HepG2 (cell line): ENCODE measurements at regions not wholly inside any gene's neighbourhood (a gene's known extent, or its start where the extent isn't known, plus 50 kb on each side); places are given as distances from the start of the nearest gene placed in this dataset.

ENCODE experiments used
- ATAC-seq: fragments of 200-7000 bp; cut with Tn5 transposase; 3 replicates; pipeline ENCODE4 v1.9.1; 2020; ENCODE audit warnings: mild to moderate bottlenecking, moderate library complexity
- BruUV-seq: library from RNA; stranded (reverse); fragments of 400-500 nt; replicated peaks from 2 replicates; lab custom pipeline; 2021; lab: Mats Ljungman, UMichigan
- CTCF ChIA-PET: fragments of 300-600 bp; formaldehyde crosslinking; extraction: SDS; loops from one replicate; lab custom pipeline; 2021; ENCODE audit warnings: low total read pairs, inconsistent platforms, low intra/inter-chr PET ratio; lab: Yijun Ruan, JAX
- POLR2A ChIA-PET: fragments of 350-600 bp; sonication (Branson Sonifier 250); formaldehyde crosslinking; loops from one replicate; lab custom pipeline; 2020; ENCODE audit warnings: antibody characterized with exemption, inconsistent platforms; lab: Yijun Ruan, JAX
- DNase-seq: peaks from one replicate; pipeline ENCODE4 v3.0.0-alpha.2; 2015; ENCODE audit warnings: low spot score
- FAIRE-seq: peaks from 3 replicates; lab custom pipeline; 2011; peaks lifted over from hg19 to GRCh38; lab: Jason Lieb, UNC
- H2AFZ ChIP-seq: one replicate; pipeline ENCODE4 v1.6.1; 2011; ENCODE audit warnings: low read length, inconsistent platforms
- H3K27ac ChIP-seq: fragments of 300-600 bp; 3 replicates; pipeline ENCODE4 v1.8.0; 2011; ENCODE audit warnings: mixed run types, mild to moderate bottlenecking, mixed read lengths, low read length, inconsistent platforms; ENCODE audit not compliant: insufficient read depth; ENCODE audit errors: extremely low read length
- H3K27me3 ChIP-seq, 2 experiments: fragments of 200-600 bp in 1 of 2; 2 replicates in 1 of 2; 3 replicates in 1 of 2; pipeline versions ENCODE4 v1.6.0 to v1.8.0; 2011; ENCODE audit warnings: low read length in 2 of 2, mild to moderate bottlenecking in 2 of 2, moderate library complexity in 2 of 2, inconsistent platforms in 1 of 2; ENCODE audit not compliant: insufficient read depth in 2 of 2, control insufficient read depth in 1 of 2
- H3K36me3 ChIP-seq, 2 experiments: fragments of 200-600 bp in 1 of 2; replicated peaks in 1 of 2; 2 replicates in 1 of 2; 3 replicates in 1 of 2; pipeline versions ENCODE4 v1.5.1 to v1.8.0; 2011; ENCODE audit warnings: low read length in 2 of 2, inconsistent platforms in 1 of 2; ENCODE audit not compliant: insufficient read depth in 2 of 2, control insufficient read depth in 1 of 2
- H3K4me1 ChIP-seq: 2 replicates; pipeline ENCODE4 v1.5.1; 2012; ENCODE audit warnings: low read length, inconsistent platforms; ENCODE audit not compliant: insufficient read depth
- H3K4me2 ChIP-seq: 2 replicates; pipeline ENCODE4 v1.6.0; 2011; ENCODE audit warnings: low read depth, low read length, inconsistent platforms
- H3K4me3 ChIP-seq, 3 experiments: fragments of 200-600 bp in 1 of 3; sonication (generic), shearing (Covaris generic) in 1 of 3; replicated peaks in 1 of 3; 2 replicates each; pipeline ENCODE4 v1.5.1; 2011 to 2016; ENCODE audit warnings: low read length in 3 of 3, inconsistent platforms in 2 of 3, low read depth in 2 of 3, mild to moderate bottlenecking in 2 of 3, control low read depth in 1 of 3, mixed read lengths in 1 of 3; ENCODE audit not compliant: insufficient read depth in 1 of 3
- H3K79me2 ChIP-seq: one replicate; pipeline ENCODE4 v1.6.1; 2011; ENCODE audit warnings: low read length, inconsistent platforms; ENCODE audit not compliant: insufficient read depth
- H3K9ac ChIP-seq: 2 replicates; pipeline ENCODE4 v1.6.0; 2011; ENCODE audit warnings: mild to moderate bottlenecking, low read depth, low read length, inconsistent platforms; ENCODE audit not compliant: insufficient read depth
- H3K9me3 ChIP-seq: 2 replicates; pipeline ENCODE4 v1.5.1; 2012; ENCODE audit warnings: mild to moderate bottlenecking, low read length
- H4K20me1 ChIP-seq: 2 replicates; pipeline ENCODE4 v1.6.0; 2011; ENCODE audit warnings: inconsistent platforms, mild to moderate bottlenecking, low read length, moderate library complexity; ENCODE audit not compliant: insufficient read depth
- ARNT ChIP-seq: fragments of 450-650 bp; IDR thresholded peaks from 2 replicates; pipeline ENCODE4 v1.6.1; 2017
- ATM ChIP-seq: fragments of 450-650 bp; IDR thresholded peaks from 2 replicates; pipeline ENCODE4 v1.7.1; 2017; ENCODE audit warnings: mild to moderate bottlenecking, borderline replicate concordance
- HCFC1 ChIP-seq: fragments of 150-350 bp; IDR thresholded peaks from 2 replicates; pipeline ENCODE4 v1.6.1; 2014; ENCODE audit warnings: low read depth, low read length
- ZNF235 ChIP-seq: sonication (generic); formaldehyde crosslinking; IDR thresholded peaks from 2 replicates; pipeline ENCODE4 v1.8.1; 2023; ENCODE audit warnings: mild to moderate bottlenecking, missing genetic modification reagents, borderline replicate concordance
- ZNF30 ChIP-seq: sonication (generic); formaldehyde crosslinking; IDR thresholded peaks from 2 replicates; pipeline ENCODE4 v1.5.0; 2020; ENCODE audit warnings: mild to moderate bottlenecking, missing genetic modification reagents
- WGBS: methylation state at CpG from one replicate; pipeline ENCODE4 v1.1.6; 2017; ENCODE audit warnings: low lambda C conversion rate; 5-methylcytosine and 5-hydroxymethylcytosine counted together
- in situ Hi-C: cut with HindIII; loops from 2 replicates; pipeline ENCODE4 v1.10.0; 2017; ENCODE audit warnings: low pct_unique_long_range_greater_than_20kb; ENCODE audit not compliant: extremely low pct_ligation_motif_present
- intact Hi-C: fragments of 100-400 bp; cut with micrococcal nuclease; formaldehyde crosslinking; loops from one replicate; pipeline ENCODE4 v1.10.0; 2022; ENCODE audit not compliant: unreplicated experiment
- TF ChIP-seq, protein P1 (sequence below): sonication (generic); formaldehyde crosslinking; IDR thresholded peaks from 2 replicates; pipeline ENCODE4 v1.8.0; 2022; ENCODE audit warnings: low read depth, missing genetic modification reagents
- TF ChIP-seq, protein P2 (sequence below): sonication (generic); formaldehyde crosslinking; IDR thresholded peaks from 2 replicates; pipeline ENCODE4 v1.4.0; 2020; ENCODE audit warnings: mild to moderate bottlenecking, missing genetic modification reagents

DNA sequence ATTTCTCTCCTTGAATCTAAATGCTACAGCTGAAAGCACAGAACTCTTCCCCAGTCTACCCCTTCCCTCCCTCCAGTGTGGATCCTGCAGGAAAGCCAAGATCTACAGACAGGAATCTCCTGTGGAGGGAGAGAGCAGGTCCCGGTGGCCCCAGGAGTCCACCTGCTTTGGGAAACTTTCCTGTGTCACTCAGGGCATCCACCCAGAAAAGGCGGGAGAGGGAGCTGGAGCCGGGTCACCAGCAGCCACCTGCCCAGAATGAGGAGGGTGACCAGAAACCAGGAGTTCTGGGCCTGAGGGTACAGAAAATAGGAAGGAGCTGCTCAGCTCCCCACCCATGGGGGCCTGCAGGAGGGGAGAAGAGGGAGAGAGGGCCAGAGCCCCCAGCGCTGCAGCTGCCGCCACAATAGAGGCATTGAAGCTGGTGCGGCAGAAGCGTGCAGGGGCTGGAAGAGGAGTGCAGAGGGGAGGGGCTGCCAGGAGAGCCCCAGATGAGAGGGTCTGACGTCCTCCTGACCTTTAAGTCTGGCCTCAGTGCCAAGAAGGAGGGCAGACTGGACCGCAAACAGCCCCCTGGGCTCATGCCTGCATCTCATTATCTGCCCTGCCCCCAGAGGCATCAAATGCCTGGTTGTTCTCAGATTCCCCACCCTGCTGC lies 56.3 kb upstream of the TMEM72 start (continued):
- no peak for TF ChIP-seq ATM

DNA sequence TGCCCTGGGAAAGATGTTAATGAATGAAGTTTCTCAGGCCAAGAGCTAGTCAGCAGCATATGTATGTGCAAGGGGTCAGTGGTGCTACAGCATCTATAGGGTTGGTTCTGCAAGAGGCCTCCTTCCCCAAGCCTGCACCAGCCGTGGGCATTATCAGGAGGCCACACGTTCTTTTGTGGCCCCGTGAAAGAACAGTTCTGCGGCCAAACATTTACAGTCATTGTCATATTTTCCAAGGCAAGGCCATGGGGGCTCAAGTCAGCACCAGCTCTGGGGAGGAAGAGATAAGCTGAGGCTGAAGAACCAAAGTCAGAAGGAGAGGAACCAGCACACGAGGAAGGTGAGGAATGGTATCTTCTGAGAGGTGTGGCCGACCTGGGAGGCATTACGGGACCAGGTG lies 54.4 kb upstream of the TMEM72 start:
- Histone ChIP-seq H3K9me3 (no peaks in the 10 kb centered on the region), H3K9ac (no peak overlapping the region), H3K4me3 (no peak overlapping the region), H2AFZ (no peak overlapping the region), H3K27me3 (peaks cover 0 to 3% of the 10 kb centered on the region in 2 experiments; a peak in 1 of 5 replicates), H3K4me2 (no peak overlapping the region), H3K36me3 (no peaks in the 10 kb centered on the region), H4K20me1 (no peaks in the 10 kb centered on the region; the same call in 1 of the 2 replicates), H3K4me1 (no peaks in the 10 kb centered on the region), H3K27ac (no peak overlapping the region), H3K79me2 (no peaks in the 10 kb centered on the region)
- no peak for DNase-seq
- ATAC-seq: no peak
- WGBS: 3% methylated on average over 7 of the region's 7 CpGs
- no peak for FAIRE-seq
- intact Hi-C loops (loop anchor here (1.0 kb wide), 1 partner anchor 1185 kb away; no protein-coding TSS in a partner anchor), in situ Hi-C loops (no loop called here)
- CTCF ChIA-PET: interaction anchor here (1.7 kb wide), 1 partner anchor 1185 kb away, joined by 9 read pairs; no protein-coding TSS in a partner anchor
- POLR2A ChIA-PET: no interaction called here
- no TSS peak for BruUV-seq
- no peak for TF ChIP-seq ZNF30
- no peak for TF ChIP-seq HCFC1
- TF ChIP-seq ZNF235 (CRISPR knock-in tag): no peak
- TF ChIP-seq, protein P1, sequence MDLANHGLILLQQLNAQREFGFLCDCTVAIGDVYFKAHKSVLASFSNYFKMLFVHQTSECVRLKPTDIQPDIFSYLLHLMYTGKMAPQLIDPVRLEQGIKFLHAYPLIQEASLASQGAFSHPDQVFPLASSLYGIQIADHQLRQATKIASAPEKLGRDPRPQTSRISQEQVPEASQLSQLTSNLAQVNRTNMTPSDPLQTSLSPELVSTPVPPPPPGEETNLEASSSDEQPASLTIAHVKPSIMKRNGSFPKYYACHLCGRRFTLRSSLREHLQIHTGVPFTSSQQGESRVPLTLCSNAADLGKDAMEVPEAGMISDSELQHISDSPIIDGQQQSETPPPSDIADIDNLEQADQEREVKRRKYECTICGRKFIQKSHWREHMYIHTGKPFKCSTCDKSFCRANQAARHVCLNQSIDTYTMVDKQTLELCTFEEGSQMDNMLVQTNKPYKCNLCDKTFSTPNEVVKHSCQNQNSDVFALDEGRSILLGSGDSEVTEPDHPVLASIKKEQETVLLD (CRISPR knock-in tag): no peak
- no peak for TF ChIP-seq ARNT
- TF ChIP-seq, protein P2, sequence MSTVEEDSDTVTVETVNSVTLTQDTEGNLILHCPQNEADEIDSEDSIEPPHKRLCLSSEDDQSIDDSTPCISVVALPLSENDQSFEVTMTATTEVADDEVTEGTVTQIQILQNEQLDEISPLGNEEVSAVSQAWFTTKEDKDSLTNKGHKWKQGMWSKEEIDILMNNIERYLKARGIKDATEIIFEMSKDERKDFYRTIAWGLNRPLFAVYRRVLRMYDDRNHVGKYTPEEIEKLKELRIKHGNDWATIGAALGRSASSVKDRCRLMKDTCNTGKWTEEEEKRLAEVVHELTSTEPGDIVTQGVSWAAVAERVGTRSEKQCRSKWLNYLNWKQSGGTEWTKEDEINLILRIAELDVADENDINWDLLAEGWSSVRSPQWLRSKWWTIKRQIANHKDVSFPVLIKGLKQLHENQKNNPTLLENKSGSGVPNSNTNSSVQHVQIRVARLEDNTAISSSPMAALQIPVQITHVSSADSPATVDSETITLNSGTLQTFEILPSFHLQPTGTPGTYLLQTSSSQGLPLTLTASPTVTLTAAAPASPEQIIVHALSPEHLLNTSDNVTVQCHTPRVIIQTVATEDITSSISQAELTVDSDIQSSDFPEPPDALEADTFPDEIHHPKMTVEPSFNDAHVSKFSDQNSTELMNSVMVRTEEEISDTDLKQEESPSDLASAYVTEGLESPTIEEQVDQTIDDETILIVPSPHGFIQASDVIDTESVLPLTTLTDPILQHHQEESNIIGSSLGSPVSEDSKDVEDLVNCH (CRISPR knock-in tag): no peak
